Astrocyte of the hippocampus (primary cell): ENCODE measurements at regions not wholly inside any gene's neighbourhood (a gene's known extent, or its start where the extent isn't known, plus 50 kb on each side); places are given as distances from the start of the nearest gene placed in this dataset.

ENCODE experiments used
- DNase-seq: peaks from one replicate; pipeline ENCODE4 v3.0.0; 2011; ENCODE audit warnings: low read depth, low spot score

DNA sequence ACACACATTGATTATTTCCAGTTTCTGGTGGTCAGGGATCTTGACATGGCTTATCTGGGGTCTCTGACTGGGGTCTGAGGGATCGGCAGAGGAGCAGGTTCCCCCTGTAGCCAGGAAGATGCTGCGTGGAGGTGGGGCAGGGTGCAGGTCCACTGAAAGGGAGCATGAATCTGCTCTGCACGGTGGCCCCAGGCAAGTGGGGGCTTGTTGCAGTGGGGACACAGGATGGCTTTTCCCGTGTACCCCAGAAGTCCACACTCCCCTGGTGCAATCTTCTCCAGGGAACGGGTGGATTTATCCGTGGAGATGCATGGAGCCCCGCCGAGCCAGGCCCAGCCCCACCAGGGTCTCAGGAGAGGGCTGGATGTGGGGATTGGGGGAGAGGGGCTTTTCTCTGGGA is 210.4 kb upstream of the C14orf180 start:
- no peak for DNase-seq

DNA sequence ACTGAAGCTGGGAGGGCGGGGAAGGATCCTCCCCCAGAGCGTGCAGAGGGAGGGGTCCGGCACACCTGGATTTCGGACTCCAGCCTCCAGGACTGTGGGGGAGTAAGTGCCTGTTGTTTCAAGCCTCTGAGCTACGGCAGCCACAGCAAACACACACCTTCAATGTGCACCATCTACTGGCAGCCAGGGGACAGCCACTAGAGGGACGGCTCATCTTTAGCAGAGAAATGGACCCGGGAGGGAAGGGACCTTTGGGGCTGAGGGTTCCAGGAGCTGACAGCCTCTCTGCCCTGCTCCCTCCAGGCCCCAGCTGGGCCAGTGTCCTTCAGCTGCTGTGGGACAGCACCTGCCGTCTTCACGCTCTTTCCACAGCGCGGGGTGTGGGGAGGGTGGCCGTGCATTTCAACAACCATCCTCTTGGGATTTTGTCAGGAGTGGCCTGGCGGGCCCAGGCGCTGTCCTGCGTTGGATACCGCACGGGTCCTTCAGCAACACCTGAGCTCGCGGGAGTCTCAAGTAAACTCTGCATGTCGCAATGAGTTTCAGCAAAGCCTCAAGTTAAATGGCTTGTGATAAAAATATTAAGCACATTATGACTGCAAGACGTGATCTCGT is 209.2 kb upstream of the C14orf180 start:
- DNase-seq, result no peak

DNA sequence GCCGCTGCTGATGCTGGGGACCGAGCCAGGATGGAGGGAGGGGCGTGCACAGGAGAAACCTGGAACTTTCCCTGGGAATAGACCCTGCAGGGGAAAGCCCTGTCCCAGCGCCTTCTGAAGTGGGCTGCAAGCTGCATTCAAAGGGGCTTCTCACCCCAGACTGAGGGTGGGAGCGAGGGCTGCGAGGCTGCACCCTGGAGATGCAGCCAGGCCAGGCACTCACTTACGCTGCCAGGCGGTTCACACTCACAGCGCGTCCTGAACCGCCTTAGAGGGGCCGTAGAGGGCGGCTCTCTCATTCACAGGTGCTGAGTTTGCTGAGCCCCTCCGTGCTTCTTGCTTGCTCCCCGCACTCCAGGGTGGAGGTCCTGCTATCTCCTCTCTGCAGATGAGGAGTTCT is 208.5 kb upstream of the C14orf180 start:
- no peak for DNase-seq

DNA sequence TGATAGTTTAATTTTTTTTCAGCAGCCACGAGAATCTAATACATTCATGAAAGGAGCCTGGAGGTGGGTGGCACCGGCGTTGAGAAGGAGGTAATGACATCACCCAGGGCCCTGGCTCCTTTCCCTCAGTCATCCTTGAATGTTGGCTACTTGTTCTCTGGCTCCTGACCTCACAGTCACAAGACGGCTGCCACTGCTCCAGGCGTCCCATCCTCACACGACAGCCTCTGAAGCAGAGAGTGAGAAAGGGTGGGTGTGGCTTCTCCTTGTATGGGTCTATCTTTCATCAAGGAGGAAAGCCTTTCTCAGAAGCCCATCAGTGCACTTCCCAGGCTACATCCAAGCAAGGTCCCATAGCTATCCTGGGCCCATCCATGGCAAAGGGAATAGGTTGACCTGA is 207.6 kb upstream of the C14orf180 start:
- DNase-seq, result no peak

DNA sequence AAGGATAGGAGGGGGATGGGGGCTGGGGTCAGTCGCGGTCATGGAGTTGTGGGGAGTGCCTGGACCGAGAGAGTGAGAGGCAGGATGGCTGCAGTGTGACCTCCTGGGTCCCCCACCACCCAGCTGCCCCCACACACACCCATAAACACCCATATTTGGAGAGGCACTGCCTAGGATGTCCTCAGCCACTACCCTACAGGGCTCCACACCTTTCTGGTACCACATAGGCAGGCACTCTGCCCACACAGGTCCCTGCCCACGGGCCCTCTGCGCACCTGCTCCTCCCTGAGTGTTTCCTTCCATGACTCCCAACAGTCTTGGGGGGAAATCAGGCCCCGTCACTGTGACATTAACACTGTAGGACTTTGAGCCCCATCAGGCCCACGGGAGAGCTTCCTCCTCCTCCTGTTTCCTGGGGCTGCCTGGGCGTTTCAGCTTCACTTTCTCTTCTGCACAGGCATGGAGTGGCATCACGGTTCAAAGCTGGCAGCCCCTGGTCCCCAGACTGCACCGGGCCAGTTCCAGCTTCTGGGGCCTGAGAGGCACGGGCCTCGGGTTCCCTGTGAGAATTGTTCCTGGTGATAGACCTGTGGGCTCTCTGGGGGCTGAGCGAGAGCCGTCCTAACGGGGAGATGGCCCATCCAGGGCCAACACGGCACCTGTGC is 207.0 kb upstream of the C14orf180 start:
- DNase-seq, result no peak

DNA sequence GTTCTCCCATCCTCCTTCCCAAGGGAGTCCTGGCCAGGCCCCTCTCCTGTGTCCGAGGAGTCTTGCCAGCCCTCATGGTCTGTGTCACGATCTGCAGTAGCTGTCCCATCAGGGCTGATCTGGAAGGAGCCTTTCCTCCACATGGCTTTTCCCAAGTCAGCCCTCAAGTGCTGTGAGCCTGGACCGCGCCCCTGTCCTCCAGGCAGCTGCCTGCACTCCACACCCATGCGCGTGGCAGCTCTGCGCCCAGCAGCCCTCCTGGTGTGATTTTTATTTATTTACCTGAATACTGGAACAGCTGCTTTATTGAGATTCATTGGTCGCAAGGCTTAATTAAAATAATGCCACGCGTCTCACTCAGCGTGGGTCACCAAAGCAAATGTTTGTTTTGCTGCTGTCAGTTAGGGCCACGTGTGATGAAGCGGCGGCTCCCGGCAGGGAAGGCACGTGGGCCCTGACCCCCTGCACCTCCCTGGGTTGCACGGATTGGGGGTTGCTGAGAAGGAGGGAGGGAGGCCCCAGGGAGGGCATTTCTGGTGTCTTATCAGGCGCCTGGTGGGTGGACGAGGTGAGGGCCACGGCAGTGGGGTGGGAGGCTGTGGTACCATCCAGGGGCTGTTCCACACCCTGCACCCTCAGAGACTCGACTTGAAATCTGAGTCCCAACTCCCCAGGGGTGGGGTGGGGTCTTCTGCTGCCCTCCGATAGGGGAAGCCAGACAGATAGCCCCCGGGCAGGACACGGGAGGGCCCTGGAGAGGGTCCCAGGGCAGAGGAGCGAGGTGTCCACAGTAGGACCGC is 206.3 kb upstream of the C14orf180 start:
- no peak for DNase-seq

DNA sequence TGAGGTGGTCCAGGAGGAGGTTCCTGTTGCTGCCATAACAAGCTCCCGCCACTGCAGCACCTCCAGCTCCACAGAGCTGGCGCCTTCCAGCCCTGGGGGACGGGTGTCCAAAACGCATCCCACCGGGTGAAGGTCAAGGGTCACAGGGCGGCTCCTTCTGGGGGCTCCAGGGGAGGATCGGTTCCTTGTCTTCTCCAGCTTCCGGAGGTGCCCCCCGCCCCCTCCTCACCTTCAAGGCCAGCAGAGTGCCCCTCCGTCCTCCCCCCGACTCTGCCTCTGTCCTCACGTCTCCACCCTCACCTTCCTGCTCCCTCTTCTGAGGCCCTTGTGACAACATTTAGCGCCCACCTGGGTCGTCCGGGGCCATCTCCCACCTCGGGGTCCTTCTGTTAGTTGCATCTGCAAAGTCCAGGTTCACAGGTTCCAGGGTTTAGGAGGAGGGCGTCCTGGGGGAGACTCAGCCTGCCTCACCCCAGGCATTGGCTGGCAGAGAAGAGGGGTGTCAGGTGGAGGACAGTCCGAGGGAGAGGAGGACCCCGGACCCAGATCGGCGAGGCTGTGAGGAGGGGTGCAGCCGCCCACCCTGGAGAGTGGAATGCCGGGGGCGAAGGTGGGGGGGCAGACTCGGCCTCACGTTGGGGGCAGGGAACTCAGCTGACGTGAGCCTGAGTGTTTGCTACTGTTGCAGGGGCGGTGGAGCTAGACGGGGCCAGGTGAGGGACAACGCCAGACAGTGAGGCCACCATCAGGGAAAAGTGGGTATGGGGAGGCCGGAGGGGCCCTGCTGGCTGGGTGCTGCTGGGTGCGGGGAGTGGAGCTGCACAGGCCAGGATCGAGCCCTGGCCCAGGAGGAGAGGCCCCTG is 205.5 kb upstream of the C14orf180 start:
- no peak for DNase-seq

DNA sequence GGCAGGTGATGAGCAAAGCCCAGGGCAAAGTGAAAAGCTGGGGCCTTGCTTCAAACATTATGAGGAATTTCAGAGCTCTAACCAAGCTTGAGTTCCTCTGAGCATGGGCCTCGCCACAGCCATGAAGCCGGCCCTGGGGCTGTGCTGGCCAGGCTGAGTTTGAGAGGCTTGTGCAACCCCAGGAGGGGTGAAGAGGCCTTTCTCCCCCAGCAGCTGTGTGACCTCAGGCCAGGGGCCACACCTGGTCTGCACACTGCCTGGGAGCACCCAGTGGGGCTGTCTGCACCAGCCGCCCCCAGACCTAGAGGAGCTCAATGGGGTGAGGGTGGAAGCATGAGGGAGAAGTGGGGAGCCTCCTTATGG is 204.9 kb upstream of the C14orf180 start:
- no peak for DNase-seq

DNA sequence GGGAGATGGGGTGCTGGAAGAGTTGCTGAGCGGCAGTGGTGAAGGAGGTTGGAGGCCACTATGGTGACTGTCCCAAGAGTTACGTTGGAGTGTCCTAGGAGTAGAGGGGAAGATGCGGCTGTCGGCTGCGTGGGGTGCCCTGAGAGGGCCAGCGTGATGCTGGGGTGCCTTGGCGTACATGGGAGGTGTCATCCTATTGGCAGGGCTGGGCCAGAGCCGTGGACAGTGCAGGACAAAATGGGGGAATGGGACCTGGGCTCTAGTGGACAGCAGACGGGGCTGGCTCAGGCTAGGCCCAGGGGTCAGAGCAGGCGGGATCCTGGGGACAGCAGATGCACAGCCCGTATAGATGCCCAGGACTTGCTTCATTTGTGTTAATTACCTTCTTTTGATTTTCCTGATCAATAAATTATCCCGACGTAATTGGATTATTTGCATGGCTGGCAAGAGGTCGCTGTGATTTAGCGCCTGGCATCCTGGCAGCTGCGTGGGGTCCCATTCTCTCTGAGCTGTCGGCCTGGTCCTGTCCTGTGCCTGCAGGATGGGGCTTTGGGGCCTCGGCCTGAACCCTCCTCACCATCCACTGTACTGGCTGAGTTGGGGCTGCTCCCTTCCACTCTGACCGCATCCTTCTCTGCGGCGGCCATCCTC is 203.9 kb upstream of the C14orf180 start:
- no peak for DNase-seq

DNA sequence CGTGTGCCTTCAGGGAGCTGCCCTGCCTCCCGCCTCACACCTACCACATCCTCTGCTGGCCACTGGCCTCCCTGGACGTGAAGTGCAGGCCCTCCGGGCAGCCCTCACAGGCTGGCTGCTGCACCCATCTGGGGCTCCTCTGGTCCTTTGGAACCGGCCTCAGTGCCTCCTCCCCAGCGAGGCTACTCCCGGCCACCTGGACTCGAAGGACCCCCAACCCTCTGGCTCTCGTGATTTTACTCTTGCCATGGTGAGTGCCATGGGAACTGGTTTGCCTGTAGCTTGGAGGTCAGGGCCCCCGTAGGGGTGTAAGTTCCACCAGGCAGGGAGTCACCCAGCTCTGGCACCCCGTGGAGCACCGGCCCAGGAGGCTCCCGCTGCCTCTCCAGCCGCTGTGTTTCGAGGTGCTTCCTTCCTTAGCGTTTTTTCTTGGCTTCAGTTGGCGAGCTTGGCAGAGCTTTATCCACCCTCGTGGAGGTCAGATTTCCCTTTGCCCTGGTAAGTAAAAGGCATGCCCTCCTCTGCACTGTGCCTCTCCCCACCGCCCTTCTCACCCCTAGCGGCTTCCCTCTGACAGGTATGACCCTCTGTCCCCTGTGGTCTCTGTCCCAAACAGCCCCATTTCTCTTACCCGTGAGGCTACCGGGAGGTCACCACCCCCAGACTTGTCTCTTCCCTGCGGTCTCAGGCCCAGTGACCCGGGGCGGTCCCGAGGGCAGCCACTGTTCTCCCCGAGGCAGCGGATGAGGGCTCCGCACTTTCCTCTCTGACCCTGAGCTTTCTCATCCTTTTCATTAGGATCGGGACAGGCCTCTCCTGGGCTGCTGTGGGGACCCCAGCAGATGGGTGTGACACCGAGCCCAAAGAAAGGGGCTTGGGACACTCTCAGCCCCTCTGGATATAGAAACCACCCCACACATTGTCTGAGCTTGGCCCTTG is 203.1 kb upstream of the C14orf180 start:
- no peak for DNase-seq

DNA sequence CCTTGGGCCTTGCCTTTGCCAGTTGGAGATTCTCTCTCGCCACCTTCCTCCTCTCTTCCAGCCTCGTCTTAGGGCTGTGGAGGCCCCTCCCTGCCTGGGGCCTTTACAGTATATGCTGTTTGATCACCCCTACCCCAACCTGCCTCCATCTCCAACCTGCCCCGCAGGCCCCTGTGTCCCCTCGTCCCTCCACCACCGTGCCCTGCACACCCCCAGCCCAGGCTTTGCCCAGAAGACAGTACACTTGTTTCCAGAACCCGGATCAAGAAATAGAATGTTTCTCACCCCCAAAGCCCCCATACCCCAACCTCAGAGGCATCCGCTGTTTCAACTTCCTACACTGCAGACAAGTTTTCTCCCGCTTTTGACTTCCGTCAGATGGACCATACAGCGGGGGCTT is 202.3 kb upstream of the C14orf180 start:
- no peak for DNase-seq

DNA sequence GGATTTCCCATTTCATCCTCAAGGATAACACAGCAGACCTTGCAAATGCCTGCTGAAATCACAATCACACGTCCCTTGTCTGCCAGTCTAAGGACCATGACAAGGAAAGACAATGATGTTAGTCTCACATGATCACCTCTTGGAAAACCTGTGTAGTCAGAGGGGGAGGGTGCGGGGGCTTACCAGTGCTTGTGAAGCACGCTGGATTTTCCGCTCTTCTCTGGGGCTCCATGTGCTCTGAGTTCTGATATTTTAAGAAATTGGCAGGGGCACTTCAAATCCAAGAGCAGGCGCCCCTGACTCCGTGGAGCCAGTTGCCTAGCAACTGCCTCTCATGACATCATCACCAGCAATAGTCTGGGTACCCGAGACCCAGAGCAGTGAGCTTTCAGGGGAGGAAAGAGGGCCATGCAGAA is 200.9 kb upstream of the C14orf180 start:
- no peak for DNase-seq

DNA sequence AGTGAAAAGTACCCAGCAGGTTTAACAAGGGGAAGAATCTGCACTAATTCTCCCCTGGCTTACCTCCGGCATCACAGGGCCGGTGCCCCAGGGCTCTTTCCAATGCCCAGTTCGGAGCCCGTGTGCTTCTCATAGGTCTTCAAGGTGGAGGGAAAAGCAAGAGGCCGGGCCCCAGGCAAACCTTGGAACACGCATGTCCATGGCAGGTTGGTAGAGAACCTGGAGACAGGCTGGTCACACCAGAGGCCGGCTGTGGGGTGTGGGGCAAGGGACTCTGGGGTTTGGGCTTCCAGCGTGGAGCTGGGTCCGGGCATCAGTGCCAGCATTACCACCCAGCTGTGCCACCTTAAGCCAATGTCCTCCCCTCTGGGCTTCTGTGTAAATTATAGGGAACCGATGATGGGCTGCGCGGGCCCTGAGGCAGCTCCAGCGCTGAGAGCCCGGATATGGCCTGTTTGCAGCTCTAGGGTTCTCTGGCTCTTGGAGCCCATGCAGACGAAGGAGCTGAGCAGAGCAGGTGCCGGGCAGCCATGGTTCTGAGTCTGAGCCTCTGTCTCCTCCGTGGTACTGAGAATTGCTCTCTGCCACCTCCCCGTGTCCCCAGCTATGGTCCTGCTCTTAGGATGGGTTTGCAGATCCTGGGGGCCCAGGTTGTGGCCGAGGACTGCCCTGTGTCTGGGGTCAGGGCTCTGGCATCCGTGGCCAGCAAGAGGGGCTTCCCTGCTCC is 197.0 kb upstream of the C14orf180 start:
- DNase-seq, result no peak

DNA sequence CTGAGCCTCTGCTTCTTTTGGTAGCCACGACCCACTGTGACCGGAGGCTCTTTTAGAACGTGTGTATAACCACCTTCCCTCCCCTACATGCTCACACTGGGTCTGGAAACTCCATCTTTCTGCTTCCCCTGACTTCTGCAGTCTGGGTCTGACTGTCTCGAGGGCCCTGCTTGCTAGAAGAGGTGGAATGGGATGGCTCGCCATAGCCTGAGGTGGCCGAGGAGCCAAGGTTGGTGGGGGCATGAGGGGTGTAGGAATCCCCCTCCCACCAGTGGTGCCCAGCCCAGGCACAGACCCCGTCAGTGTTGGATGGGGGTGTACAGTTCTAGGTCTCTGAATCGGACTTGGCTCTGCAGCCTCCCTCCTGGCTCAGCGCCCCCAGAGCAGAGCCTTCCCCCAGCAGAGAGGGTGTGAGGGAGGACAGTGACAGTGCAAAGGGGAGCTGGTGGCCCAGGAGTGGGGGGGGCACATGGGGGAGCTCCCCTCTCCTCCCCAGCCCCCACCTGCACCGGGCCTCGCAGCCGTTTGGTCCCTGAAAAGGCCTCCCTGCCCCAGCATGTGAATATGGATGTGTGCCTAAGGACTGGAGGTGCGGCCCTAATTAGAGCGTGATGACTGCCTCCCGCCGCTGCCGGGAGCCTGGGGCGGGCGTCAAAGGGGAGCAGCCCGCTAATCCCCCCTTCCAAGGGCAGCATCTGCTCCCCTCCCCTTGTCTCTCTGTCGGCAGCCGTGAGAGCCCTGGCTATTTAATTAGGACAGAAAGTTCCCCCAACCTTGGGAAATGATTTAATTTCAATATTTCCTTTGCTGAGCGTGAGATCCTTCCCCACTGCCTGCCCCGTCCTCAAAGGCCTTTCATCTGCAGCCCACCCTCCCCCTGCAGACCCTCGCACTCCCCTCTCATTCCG is 196.2 kb upstream of the C14orf180 start:
- DNase-seq, result no peak

DNA sequence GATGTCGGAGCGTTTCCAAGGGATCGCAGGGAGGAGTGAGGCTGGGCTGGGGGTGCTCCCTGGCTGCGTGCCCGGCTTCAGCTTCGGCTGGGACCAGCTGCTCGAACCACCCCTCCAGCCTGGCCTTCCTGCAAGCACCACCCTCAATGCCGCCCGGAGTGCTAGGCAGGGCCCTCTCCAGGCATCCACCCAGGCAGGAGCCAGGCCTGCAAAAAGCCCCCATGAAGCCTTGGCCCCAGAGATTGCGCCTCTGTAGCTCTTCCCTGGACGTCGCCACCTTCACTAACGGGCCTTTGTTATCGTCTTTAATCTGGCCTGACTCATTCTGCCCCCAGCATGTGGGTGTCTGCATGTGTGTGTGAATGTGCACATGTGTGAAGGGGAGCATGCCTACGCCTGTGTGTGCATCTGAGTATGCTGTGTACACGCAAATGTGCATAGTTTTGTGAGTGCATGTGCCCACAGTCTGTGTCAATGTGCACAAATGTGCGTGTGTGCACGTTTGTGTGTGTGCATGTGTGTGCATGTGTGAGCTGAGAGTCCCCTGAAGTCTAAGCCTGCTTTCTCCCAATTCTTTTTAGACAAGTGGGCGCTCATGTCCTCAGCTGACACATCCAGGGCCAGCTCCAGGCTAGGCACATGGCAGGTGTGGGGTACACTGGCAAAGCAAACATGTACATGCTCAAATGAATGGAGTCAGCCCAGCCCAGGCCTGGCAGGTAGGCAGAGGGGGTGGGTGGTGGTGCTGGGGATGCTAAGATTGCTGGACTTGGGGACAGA is 195.4 kb upstream of the C14orf180 start:
- no peak for DNase-seq

DNA sequence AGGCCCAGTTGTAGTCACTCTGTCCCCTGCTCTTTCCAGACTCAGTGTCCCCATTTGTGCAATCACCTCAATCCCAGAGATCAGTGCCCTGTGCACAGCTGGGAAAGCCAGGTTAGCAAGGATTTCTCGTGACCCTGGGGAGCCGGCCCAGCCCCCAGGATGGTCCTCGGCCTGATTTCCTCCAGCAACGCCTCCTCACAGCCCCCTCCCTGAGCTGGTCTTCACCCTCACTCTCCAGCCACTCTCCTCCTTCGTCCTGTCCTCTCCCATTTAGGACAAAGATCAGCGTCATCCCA is 194.8 kb upstream of the C14orf180 start:
- no peak for DNase-seq

DNA sequence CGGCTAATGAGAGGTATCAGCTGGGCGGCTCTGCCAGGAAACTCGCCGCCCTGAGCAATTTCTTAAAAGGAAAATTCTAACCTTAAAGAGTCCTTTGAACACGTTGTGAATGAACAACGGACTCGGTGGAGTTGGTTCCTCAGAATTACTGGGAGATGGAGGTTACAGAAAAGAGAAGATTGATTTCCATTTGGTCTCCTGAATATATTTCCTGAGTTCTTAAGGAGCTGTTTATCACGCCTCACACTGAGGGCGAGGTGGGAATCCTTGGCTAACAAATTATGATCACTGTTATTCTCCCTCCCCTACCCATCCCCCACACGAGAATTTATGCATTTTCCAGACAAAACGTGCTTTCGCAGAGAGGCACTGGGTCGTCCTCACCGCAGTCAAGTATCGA is 194.5 kb upstream of the C14orf180 start:
- no peak for DNase-seq

DNA sequence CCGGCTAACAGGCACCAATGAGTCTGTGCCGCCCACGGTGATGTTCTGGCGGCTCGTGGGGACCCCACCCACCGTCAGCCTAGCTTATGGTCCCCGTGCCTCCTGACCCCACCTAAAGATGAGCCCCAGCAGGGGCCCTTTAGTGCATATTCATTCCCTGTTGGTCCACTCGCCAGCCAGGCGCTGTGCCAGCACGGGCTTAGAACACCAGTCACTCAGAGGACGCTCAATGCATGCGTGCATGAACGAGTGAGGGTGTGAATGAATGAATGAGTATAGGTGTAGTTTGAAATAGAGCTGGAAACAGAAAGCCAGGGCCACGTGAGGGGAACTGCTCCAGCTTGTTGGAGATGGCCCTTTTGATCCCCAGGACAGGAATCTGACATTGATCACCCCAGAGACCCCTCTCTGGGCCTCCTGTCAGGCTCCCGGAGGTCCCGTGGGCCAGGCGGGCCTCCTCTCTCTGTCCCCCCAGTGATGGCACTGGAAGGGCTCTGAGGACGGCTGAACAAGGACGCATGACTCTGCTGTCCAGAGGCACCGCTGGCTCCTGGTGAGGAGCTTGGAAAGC is 193.9 kb upstream of the C14orf180 start:
- no peak for DNase-seq
